Activated T-cell treated with anti-CD3 and anti-CD28 coated beads for 24 hours (primary cell): ENCODE measurements at regions not wholly inside any gene's neighbourhood (a gene's known extent, or its start where the extent isn't known, plus 50 kb on each side); places are given as distances from the start of the nearest gene placed in this dataset.
"Not testable (repeated sequence)": the region's sequence is repeated elsewhere in the genome, so short reads cannot be mapped to it uniquely, and the experiment has no call there.

Source experiments
- DNase-seq: peaks from one replicate; pipeline ENCODE4 v3.0.0-alpha.2; 2020; ENCODE audit warnings: low read depth

DNA sequence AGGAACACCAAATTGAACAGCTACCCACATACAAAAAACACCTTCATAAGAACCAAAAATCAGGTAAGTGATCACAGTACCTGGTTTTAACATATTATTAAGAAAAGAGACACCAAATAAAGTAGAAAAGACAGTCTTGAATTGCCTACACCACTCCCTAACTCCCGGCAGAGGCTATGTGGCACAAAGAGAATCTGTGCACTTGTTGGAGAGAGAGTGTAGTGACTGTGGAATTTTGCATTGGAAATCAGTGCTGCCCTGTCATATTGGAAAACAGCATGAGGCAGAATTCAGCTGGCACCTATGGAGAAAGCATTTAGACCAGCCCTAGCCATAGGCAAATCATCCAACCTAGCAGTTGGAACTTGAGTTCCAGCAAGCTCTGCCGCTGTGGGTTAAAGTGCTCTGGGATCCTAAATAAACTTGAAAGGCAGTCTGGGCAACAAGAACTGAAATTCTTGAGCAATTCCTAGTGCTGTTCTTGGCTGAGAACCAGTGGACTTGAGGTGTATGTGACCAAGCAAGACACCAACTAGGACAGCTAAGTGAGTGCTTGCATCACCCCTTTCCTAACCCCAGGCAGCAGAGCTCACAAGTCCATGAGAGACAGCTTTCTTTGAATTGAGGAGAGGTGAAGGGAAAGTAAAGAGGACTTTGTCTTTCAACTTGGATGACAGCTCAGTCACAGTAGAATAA is 969.6 kb upstream of the ALCAM start:
- DNase-seq, result no peak

DNA sequence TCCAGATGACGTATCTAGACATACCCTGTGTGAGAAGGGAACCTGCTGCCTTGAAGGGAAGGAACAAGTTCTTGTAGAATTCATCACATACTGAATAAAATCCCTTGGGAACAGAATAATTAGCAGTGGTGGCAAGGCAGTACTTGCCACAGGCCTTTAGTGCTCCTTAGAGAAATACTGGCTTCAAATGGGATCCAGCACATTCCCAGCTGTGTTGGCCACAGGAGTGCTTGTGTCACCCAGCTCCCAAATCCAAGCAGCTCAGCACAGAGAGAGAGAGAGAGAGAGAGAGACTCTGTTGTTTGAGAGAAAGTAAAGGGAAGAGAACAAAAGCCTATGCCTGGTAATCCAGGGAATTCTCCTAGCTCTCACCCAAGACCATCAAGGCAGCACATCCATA is 969.0 kb upstream of the ALCAM start:
- DNase-seq, result no peak

DNA sequence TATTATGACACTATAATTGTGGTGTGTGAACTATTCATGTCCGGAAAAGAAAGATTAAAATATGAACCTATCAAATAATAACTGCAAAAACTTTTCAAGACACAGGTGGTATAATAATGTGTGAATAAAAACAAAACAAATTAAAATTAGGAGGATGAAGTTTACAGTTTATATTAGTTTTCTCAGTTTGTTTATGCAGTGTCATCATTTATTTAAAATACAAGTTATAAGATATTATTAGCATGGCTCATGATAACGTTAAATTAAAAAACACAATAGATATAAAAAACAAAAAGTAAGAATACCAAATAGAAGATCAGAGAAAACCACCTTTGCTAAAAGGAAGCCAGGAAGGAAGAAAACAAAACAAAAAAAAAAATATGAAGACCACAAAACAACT is 963.8 kb upstream of the ALCAM start:
- no peak for DNase-seq

DNA sequence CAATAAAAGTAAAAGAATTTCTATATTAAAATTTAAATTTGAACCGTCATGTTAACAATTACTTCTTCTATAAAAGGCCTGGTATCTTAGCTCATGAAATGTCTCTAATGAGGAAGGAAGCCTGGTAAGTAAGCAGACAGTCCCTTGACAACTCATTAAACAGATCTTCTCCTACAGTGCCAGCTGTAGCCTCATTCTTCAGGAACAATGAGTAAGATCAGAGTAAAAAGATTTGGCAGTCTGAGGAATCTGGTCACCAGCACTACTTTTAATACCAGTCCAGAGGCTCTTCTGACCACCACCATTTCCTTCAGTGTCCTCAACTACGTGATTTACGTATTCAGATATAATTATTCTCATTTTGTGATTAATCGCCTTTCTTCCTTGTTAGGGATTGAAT is 955.0 kb upstream of the ALCAM start:
- no peak for DNase-seq

DNA sequence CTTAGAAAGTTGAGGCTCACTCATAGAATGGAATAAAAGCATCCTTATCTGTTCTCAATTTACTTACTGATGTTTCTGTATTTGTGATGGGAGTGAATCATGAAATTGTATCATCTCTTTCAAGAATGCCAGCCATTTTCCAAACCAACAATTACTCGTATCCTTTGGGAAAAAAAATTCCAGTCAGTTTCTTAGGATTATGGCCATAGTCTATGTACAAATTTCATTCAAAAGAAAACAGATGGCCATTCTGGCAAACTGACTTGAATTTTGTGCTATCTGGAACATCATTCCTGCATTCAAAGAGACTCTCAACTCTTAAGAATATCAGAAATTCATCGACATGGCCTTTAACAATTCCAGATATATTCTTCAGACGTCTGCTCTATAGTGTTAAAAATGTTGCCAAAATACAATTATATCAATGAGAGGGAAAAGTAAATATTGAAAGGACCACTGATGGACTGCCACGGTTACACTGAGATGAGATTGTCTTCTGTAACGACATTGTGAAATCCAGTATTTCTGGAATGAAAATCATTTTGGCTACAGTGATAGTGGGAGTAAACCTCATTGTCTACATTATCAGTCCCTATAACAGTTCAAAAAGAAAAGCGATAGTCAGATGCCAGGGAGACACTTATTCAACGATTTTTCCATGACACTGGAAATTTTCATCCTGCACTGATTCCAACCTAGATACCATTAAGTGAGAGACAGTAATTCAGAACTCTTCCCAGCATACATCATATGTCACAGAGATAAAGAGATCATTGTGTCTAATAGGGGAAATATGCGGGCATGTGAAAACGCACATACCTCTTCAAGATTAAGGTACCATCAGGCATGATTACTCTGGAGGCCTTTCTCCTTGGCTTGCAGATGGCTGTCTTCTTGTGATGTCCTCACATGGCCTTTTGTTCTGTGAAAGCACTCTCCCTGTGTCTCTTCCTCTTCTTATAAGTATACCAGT is 953.8 kb upstream of the ALCAM start:
- DNase-seq, result no peak

DNA sequence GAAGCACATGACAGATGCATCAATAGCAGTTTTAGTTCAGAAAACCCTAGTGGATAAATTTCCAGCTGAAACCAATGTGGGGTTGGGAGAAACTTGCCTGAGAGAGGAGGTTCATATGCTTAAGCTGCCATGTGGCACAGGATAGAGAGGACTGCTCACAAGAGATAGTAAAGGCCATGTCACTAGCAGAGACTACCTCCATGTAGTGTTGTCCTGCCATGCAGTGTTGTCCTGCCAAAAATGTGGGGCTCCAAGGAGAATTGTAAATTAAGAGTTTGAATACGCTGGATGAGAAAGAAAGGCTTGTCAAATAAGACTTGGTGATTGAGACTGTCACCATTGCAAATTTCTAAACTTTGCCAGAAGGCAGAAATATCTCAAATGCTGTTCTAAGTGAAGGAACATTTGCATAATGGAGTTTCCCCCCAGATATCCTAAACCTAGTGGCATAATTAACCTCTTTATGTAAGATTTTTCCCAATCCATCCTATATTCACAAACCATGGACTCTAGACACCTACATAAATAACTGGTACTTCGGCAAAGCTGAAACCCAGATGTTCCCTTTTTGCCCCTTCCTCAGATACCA is 938.3 kb upstream of the ALCAM start:
- no peak for DNase-seq

DNA sequence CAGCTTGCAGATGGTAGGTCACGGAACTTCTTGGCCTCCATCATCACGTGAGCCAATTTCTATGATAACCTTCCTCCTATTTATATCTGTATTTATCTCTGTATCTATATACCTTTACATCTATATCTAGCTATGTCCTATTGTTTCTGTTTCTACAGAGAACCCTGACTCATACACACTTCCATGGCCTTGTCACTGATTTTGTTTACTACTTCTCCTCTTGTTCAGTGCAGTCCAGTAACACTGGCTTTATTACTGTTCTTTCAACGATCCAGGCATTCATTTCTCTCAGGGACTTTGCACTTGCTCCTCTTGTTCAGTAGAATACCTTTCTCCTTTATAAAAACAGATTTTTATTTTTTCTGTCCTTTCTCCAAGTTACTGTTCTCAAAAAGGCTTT is 937.0 kb upstream of the ALCAM start:
- no peak for DNase-seq

DNA sequence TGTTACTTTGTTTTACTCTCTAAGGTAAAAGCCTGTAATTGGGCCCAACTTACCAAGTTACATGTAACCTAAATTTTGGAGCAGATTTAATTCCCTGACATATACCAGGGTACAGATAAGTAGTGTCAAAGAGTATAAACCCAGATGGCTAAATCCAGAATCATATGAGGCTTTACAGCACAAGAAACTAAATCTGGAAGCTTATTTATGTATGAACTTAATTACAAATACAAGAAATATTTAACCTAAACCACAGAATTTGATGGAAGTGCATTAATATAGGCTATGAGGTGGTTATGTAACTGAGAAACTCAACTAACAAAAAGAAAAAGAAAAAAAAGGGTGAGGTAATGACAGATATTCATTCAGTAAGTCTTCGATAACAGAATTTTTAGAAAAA is 930.2 kb upstream of the ALCAM start:
- no peak for DNase-seq

DNA sequence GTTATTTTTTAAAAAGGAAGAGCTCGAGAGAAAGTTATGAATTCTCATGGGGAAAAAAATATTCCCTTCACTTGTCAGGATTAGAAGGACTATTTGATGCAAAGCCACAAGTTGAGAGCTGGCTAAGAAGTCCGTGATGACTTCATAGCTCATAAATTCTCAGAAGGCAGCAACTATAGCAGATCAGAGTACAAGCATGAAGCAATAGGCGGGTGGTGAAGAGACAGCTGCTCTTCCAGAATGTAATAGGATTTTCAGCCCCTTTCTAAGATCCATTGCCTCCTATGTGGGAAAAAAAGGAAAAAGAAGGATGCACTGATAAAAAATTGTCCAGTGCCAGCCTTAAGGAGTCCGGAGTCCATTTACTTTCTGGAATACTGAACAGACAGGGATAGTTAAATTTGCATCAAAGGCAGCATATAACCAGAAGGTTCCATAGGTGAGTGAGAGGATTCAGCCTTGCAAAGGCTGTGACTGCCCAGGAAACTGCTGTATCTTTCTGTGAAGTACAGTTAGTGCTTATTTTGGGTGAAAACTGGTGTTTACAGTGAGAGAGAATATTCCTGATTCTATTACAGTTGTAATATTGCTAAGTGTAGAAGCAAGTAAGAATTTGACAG is 929.5 kb upstream of the ALCAM start:
- no peak for DNase-seq

DNA sequence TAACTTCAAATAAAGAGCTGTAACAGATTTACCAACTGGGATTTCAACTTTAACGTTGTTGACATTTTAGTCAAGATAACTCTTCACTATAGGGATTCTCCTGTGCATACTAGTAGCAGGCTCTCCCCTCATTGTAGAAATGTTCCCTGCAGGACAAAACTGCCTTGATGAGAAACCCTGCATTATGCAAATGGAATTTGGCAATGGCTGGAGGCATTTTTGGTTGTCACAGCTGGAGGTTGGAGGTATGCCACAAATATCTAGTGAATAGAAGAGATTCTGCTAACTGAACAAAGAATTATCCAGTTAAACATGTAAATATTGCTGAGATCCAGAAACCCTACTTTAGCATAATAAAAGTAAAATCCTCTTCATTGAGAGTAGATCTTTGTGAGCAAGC is 928.8 kb upstream of the ALCAM start:
- no peak for DNase-seq

DNA sequence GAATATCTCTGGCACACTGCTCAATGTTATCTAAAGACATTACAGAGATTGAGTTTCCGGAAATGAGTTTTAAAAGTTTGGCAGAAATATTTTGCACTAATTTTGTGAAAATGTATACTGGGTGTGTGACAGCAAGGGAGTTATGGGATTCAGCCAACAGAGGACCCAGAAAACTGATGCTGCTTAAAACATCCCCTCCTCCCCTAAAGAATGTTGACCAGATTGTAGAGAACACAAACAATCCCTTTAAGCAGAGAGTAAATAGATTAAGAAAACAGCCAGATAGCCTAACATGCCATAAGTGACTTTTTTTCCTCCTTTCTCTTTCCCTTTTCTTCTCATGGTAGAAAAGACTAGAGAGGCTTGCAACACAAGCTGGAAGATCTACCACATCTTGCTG is 928.0 kb upstream of the ALCAM start:
- DNase-seq, result no peak

DNA sequence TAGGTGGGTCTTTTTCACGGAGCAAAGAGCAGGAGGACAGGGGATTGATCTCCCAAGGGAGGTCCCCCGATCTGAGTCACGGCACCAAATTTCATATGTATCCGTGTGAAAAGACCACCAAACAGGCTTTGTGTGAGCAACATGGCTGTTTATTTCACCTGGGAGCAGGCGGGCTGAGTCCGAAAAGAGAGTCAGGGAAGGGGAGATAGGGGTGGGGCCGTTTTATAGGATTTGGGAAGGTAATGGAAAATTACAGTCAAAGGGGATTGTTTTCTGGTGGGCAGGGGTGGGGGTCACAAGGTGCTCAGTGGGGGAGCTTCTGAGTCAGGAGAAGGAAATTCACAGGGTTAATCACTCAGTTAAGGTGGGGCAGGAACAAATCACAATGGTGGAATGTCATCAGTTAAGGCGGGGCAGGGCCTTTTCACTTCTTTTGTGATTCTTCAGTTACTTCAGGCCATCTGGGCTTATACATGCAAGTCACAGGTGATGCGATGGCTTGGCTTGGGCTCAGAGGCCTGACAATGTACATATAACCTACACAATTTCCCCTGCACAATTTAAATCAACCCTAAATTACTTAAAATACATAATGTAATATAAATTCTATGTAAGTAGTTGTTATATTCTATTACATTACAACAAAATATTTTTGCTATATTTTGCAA is 921.3 kb upstream of the ALCAM start:
- DNase-seq, result not testable (repeated sequence)

DNA sequence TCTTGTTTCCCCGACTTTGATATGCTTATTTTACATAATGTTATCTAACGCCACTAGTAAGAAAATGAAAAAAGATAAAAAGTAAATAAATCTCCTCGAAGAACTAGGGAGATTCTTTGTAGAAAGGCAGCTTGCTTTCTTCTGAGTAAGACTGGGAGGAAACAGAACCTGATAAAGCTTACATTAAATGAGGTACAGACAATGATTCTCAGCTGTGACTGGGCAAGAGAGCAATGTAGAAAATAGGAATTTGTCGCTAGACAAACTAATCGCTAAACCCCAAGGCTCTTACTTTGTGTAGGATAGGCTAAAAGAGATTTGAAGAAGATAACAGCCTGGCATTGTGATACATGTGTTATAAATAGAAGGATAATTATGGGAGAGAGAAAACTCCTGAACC is 919.0 kb upstream of the ALCAM start:
- no peak for DNase-seq

DNA sequence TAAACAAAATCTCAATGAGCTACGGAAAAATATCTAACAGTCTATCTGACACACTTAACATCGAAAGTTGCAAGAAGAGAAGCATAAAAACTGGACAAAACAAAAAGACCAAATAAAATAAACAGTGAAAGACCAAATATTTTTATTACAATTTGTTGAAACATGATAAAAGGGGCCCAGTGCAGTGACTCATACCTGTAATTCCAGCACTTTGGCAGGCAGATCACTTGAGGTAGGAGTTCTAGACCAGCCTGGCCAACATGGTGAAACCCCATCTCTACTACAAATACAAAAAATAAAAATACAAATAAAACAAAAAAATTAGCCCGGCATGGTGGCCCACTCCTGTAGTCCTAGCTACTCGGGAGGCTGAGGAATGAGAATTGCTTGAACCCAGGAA is 914.0 kb upstream of the ALCAM start:
- no peak for DNase-seq

DNA sequence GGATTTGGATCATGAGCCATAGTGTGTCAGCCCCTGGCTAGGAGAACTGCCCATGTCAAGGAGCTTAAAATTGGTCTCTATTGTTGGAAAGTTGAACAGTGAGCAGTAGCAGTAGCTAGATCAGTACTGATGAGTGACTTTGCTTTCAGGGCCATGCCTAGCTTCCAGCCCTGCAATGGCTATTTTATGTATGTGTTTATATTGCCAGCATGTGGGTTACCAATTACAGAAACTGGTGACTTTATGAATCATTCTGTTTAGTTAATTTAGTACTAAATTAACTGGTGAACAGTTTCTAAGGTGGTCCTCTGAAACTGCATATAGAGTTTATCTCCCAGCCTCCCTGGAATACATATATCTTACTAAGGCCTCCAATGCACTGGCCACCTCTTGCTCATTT is 908.1 kb upstream of the ALCAM start:
- no peak for DNase-seq

DNA sequence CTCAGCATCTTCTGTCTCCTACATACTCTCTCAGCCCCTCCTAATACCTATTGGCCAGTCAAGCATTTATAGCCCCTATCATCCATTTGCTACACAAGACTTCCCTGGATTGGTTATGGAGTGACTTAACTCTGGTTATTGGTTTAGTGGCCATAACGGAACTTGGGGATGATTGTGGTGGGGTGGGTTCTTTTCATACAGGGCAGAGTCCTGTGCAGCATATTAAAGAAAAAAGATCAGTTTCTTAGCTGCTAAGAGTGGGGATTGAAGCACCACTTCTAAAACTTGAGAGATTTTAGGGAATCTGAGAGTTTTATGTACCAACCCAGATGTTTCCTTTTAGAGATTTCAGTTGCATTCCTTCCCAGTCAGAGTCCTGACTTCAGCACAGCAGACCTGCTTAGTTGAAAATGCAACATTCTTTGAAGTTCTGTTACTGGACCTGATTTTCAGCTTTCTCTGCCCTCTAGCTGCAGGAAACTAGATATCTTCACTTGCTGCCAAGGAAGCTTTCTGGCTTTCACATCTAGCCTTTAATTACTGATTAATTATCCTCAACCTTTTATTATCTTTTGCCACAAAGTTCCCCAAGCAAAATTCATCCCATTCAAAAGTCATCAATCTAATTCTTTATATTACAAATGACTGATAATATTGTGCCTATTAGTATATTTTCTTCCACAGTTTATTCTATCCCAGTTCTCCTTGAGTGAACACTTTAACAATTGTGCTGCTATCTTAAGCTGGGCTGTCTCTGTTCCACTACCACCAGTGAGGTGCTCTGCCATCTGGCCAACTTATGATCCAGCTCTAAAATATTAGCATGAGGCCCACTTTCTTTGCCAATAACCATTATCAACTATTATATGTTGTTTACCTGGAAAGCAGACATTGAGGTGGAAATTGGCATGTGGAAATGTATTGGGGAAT is 906.0 kb upstream of the ALCAM start:
- DNase-seq, result no peak

DNA sequence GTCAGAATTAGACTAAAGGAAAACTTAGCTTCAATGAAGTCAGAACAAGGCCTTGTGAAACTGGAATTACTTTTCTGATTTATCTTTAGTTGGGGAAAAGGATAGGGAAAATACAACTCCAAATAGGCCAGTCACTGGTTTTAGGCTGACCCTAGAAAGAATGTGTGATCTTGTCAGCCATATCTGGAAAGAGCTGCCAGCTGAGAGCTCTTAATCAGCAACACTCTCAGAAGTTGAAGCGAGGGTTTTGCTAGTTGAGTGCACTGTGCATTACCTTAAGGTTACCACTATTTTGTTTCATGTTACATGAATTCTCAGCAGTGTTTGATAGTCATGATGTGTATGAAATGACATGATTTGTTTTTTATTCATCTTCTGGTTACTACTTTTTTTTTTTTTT is 905.3 kb upstream of the ALCAM start:
- no peak for DNase-seq

DNA sequence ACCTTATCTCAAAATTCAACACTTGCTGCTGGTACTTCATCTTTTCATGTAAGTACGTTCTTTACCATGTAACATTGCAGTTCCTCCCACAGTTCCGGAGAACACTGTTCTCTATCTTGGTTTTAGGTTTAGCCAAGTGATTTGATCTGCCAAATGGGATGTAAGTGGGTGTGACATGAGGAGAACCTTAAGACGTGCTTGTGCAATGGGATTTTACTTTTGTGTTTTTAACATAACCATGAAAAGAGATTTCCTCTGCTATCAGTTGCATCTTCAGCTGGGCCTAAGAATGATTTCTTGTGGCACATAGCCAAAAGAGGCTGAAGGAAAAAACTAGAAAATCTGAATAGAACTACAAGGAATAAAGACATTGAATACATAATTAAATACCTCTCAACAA is 894.5 kb upstream of the ALCAM start:
- DNase-seq, result no peak

DNA sequence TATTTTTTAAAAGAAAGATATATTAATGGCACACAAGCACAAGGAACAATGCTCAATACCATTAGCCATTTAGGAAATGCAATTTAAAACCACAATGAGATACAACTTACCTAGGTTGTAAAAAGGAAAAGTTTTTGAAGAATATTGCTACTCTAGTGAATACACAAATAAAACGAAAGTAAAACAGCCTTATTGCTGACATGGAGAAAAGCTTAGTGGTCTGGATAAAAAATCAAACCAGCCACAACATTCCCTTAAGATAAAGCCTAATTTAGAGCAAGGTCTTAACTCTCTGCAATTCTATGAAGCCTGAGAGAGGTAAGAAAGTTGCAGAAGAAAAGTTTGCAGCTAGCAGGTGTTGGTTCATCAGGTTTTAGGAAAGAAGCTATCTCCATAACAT is 892.7 kb upstream of the ALCAM start:
- DNase-seq, result no peak

DNA sequence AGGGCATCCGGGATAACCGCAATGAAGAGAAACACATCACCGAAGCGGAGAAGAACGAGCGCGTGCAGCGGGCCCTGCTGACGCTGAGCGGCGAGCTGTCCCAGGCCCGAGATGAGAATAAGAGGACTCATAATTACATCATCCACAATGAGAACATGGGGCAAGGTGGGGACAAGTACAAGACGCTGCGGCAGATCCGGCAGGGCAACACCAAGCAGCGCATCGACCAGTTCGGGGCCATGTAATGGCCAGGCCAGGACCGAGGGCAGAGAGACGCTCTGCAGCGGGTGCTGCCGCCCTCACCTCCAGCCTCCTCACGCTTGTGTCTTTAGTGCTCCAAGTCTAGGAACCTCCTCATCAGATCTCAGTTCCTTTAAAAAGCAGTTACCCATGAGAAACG is 863.7 kb upstream of the ALCAM start:
- no peak for DNase-seq
